SK-N-SH treated with all-trans-retinoic acid at 6 μM for 48 hours (cell line): ENCODE measurements at regions not wholly inside any gene's neighbourhood (a gene's known extent, or its start where the extent isn't known, plus 50 kb on each side); places are given as distances from the start of the nearest gene placed in this dataset.

Source experiments
- ATAC-seq: fragments of 200-7000 bp; cut with Tn5 transposase; 3 replicates; pipeline ENCODE4 v1.9.1; 2020; ENCODE audit warnings: mild to moderate bottlenecking, moderate library complexity
- ARNTL ChIP-seq: fragments of 450-650 bp; formaldehyde crosslinking; IDR thresholded peaks from 2 replicates; pipeline ENCODE4 v1.5.0; 2020; ENCODE audit warnings: low read depth, mild to moderate bottlenecking, moderate library complexity, borderline replicate concordance
- BACH2 ChIP-seq: fragments of 250-450 bp; sonication (Bioruptor Pico); IDR thresholded peaks from 2 replicates; pipeline ENCODE4 v1.9.0; 2021; ENCODE audit warnings: mild to moderate bottlenecking, borderline replicate concordance
- CSDC2 ChIP-seq: fragments of 250-450 bp; sonication (Bioruptor Pico); IDR thresholded peaks from 2 replicates; pipeline ENCODE4 v1.5.0; 2020; ENCODE audit warnings: mild to moderate bottlenecking, moderate library complexity
- ESRRG ChIP-seq: fragments of 250-450 bp; sonication (Bioruptor Pico); IDR thresholded peaks from 2 replicates; pipeline ENCODE4 v1.6.1; 2021; ENCODE audit warnings: mild to moderate bottlenecking
- GLIS3 ChIP-seq: fragments of 250-450 bp; sonication (Bioruptor Pico); IDR thresholded peaks from 2 replicates; pipeline ENCODE4 v1.5.0; 2020; ENCODE audit warnings: mild to moderate bottlenecking, moderate library complexity
- OSR1 ChIP-seq: fragments of 250-450 bp; sonication (Bioruptor Pico); IDR thresholded peaks from 2 replicates; pipeline ENCODE4 v1.8.0; 2022; ENCODE audit warnings: moderate library complexity, mild to moderate bottlenecking, inconsistent platforms
- PPARA ChIP-seq: fragments of 250-450 bp; sonication (Bioruptor Pico); IDR thresholded peaks from 2 replicates; pipeline ENCODE4 v1.5.0; 2020; ENCODE audit warnings: mild to moderate bottlenecking, borderline replicate concordance
- RARB ChIP-seq: fragments of 250-450 bp; sonication (Bioruptor Pico); IDR thresholded peaks from 2 replicates; pipeline ENCODE4 v1.8.0; 2021; ENCODE audit warnings: mild to moderate bottlenecking, moderate library complexity
- SNAI2 ChIP-seq: fragments of 250-450 bp; sonication (Bioruptor Pico); IDR thresholded peaks from 2 replicates; pipeline ENCODE4 v1.5.0; 2020; ENCODE audit warnings: mild to moderate bottlenecking, moderate library complexity
- TCF4 ChIP-seq: fragments of 250-450 bp; sonication (Bioruptor Pico); IDR thresholded peaks from 2 replicates; pipeline ENCODE4 v1.8.0; 2021; ENCODE audit warnings: mild to moderate bottlenecking, moderate library complexity, borderline replicate concordance
- TOX ChIP-seq: fragments of 250-450 bp; sonication (Bioruptor Pico); IDR thresholded peaks from 2 replicates; pipeline ENCODE4 v1.8.0; 2021; ENCODE audit warnings: mild to moderate bottlenecking, moderate library complexity, borderline replicate concordance
- ZC3H10 ChIP-seq: fragments of 250-450 bp; sonication (Bioruptor Pico); IDR thresholded peaks from 2 replicates; pipeline ENCODE4 v1.5.1; 2021; ENCODE audit warnings: mild to moderate bottlenecking, moderate library complexity
- ZFP3 ChIP-seq: fragments of 250-450 bp; sonication (Bioruptor Pico); IDR thresholded peaks from 2 replicates; pipeline ENCODE4 v1.5.0; 2020; ENCODE audit warnings: mild to moderate bottlenecking, moderate library complexity
- ZFP30 ChIP-seq: fragments of 450-650 bp; formaldehyde crosslinking; IDR thresholded peaks from 2 replicates; pipeline ENCODE4 v1.5.0; 2022; ENCODE audit warnings: mild to moderate bottlenecking, moderate library complexity
- ZNF565 ChIP-seq: fragments of 450-650 bp; formaldehyde crosslinking; conservative IDR thresholded peaks from 2 replicates; pipeline ENCODE4 v1.5.0; 2020; ENCODE audit warnings: low read depth, mild to moderate bottlenecking, moderate library complexity
- ZNF8 ChIP-seq: fragments of 450-650 bp; formaldehyde crosslinking; IDR thresholded peaks from 2 replicates; pipeline ENCODE4 v1.5.0; 2020; ENCODE audit warnings: mild to moderate bottlenecking, moderate library complexity
- TF ChIP-seq, protein P1 (sequence below): fragments of 250-450 bp; sonication (Bioruptor Pico); IDR thresholded peaks from 2 replicates; pipeline ENCODE4 v1.8.0; 2020; ENCODE audit warnings: mild to moderate bottlenecking, moderate library complexity, borderline replicate concordance
- TF ChIP-seq, protein P2 (sequence below): fragments of 250-450 bp; sonication (Bioruptor Pico); IDR thresholded peaks from 2 replicates; pipeline ENCODE4 v1.8.0; 2021; ENCODE audit warnings: low read depth, mild to moderate bottlenecking, moderate library complexity, borderline replicate concordance
- TF ChIP-seq, protein P3 (sequence below): fragments of 250-450 bp; sonication (Bioruptor Pico); IDR thresholded peaks from 2 replicates; pipeline ENCODE4 v1.5.0; 2020; ENCODE audit warnings: mild to moderate bottlenecking, moderate library complexity
- TF ChIP-seq, protein P4 (sequence below): fragments of 250-450 bp; sonication (Bioruptor Pico); IDR thresholded peaks from 2 replicates; pipeline ENCODE4 v1.5.1; 2021; ENCODE audit warnings: mild to moderate bottlenecking, moderate library complexity
- TF ChIP-seq, protein P5 (sequence below): fragments of 250-450 bp; sonication (Bioruptor Pico); IDR thresholded peaks from 2 replicates; pipeline ENCODE4 v1.5.1; 2020; ENCODE audit warnings: low read depth, mild to moderate bottlenecking, moderate library complexity

DNA sequence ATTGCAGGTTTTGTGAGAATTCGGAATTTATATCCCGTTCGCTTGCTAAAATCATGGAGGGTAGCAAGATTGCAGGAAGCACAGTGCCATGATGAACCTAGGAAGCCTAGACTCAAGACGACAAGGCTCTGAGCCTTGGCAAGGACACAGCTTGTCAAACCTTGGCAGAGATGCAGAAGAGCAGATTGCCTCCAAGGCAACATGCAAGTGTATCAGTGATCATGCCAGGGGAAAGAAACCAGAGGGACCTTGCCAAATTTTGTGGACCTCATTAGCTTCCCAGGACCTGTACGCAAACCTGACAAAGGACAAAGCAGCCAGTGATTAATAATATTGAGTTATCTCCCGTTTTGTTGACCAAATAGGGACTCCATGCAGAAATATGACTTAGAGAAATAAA lies 159.7 kb downstream of the GOLIM4 start:
- no peak for ATAC-seq
- TF ChIP-seq, protein P1, sequence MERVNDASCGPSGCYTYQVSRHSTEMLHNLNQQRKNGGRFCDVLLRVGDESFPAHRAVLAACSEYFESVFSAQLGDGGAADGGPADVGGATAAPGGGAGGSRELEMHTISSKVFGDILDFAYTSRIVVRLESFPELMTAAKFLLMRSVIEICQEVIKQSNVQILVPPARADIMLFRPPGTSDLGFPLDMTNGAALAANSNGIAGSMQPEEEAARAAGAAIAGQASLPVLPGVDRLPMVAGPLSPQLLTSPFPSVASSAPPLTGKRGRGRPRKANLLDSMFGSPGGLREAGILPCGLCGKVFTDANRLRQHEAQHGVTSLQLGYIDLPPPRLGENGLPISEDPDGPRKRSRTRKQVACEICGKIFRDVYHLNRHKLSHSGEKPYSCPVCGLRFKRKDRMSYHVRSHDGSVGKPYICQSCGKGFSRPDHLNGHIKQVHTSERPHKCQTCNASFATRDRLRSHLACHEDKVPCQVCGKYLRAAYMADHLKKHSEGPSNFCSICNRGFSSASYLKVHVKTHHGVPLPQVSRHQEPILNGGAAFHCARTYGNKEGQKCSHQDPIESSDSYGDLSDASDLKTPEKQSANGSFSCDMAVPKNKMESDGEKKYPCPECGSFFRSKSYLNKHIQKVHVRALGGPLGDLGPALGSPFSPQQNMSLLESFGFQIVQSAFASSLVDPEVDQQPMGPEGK (CRISPR knock-in tag), result no peak
- TF ChIP-seq TCF4 (CRISPR knock-in tag) (no peak), ZNF565 (CRISPR knock-in tag) (no peak), ZNF8 (CRISPR knock-in tag) (no peak), ZFP3 (CRISPR knock-in tag) (no peak), SNAI2 (CRISPR knock-in tag) (no peak), ARNTL (no peak), TOX (CRISPR knock-in tag) (no peak)
- TF ChIP-seq, protein P2, sequence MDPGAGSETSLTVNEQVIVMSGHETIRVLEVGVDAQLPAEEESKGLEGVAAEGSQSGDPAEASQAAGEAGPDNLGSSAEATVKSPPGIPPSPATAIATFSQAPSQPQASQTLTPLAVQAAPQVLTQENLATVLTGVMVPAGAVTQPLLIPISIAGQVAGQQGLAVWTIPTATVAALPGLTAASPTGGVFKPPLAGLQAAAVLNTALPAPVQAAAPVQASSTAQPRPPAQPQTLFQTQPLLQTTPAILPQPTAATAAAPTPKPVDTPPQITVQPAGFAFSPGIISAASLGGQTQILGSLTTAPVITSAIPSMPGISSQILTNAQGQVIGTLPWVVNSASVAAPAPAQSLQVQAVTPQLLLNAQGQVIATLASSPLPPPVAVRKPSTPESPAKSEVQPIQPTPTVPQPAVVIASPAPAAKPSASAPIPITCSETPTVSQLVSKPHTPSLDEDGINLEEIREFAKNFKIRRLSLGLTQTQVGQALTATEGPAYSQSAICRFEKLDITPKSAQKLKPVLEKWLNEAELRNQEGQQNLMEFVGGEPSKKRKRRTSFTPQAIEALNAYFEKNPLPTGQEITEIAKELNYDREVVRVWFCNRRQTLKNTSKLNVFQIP, result no peak
- TF ChIP-seq, protein P3, sequence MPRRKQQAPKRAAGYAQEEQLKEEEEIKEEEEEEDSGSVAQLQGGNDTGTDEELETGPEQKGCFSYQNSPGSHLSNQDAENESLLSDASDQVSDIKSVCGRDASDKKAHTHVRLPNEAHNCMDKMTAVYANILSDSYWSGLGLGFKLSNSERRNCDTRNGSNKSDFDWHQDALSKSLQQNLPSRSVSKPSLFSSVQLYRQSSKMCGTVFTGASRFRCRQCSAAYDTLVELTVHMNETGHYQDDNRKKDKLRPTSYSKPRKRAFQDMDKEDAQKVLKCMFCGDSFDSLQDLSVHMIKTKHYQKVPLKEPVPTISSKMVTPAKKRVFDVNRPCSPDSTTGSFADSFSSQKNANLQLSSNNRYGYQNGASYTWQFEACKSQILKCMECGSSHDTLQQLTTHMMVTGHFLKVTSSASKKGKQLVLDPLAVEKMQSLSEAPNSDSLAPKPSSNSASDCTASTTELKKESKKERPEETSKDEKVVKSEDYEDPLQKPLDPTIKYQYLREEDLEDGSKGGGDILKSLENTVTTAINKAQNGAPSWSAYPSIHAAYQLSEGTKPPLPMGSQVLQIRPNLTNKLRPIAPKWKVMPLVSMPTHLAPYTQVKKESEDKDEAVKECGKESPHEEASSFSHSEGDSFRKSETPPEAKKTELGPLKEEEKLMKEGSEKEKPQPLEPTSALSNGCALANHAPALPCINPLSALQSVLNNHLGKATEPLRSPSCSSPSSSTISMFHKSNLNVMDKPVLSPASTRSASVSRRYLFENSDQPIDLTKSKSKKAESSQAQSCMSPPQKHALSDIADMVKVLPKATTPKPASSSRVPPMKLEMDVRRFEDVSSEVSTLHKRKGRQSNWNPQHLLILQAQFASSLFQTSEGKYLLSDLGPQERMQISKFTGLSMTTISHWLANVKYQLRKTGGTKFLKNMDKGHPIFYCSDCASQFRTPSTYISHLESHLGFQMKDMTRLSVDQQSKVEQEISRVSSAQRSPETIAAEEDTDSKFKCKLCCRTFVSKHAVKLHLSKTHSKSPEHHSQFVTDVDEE, result no peak

DNA sequence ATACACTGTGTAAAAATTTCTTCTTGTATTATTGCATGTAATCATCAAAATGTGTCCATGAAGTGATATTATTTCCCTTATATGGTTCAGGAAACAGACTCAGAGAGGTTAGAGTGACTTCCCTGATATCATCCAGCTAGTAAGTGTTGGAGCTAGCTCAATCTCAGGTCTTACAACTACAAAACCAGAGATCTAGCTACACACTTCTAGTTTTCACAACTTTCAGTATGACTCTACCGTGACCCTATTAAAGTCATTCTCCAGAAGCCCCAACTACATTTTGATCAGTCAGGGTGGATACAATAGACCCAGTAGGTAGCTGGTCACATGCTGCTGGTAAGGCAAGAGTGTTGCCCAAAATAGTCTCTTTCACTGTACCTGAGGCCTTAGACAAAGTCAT lies 165.3 kb downstream of the GOLIM4 start:
- ATAC-seq, result no peak
- TF ChIP-seq SNAI2 (CRISPR knock-in tag) (no peak), OSR1 (CRISPR knock-in tag) (no peak), BACH2 (CRISPR knock-in tag) (no peak), ZNF565 (CRISPR knock-in tag) (no peak), ESRRG (CRISPR knock-in tag) (no peak), RARB (CRISPR knock-in tag) (no peak), ZNF8 (CRISPR knock-in tag) (no peak), ARNTL (no peak), ZFP30 (CRISPR knock-in tag) (no peak), PPARA (no peak), ZC3H10 (CRISPR knock-in tag) (no peak), CSDC2 (CRISPR knock-in tag) (no peak), GLIS3 (no peak)
- TF ChIP-seq, protein P4, sequence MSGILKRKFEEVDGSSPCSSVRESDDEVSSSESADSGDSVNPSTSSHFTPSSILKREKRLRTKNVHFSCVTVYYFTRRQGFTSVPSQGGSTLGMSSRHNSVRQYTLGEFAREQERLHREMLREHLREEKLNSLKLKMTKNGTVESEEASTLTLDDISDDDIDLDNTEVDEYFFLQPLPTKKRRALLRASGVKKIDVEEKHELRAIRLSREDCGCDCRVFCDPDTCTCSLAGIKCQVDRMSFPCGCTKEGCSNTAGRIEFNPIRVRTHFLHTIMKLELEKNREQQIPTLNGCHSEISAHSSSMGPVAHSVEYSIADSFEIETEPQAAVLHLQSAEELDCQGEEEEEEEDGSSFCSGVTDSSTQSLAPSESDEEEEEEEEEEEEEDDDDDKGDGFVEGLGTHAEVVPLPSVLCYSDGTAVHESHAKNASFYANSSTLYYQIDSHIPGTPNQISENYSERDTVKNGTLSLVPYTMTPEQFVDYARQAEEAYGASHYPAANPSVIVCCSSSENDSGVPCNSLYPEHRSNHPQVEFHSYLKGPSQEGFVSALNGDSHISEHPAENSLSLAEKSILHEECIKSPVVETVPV (CRISPR knock-in tag), result no peak
- TF ChIP-seq, protein P5, sequence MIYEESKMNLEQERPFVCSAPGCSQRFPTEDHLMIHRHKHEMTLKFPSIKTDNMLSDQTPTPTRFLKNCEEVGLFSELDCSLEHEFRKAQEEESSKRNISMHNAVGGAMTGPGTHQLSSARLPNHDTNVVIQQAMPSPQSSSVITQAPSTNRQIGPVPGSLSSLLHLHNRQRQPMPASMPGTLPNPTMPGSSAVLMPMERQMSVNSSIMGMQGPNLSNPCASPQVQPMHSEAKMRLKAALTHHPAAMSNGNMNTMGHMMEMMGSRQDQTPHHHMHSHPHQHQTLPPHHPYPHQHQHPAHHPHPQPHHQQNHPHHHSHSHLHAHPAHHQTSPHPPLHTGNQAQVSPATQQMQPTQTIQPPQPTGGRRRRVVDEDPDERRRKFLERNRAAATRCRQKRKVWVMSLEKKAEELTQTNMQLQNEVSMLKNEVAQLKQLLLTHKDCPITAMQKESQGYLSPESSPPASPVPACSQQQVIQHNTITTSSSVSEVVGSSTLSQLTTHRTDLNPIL (CRISPR knock-in tag), result no peak
- TF ChIP-seq, protein P1 (CRISPR knock-in tag), result no peak
- TF ChIP-seq, all 23 proteins: peak for 0
